PFSK-1 (cell line): ENCODE measurements at regions not wholly inside any gene's neighbourhood (a gene's known extent, or its start where the extent isn't known, plus 50 kb on each side); places are given as distances from the start of the nearest gene placed in this dataset.

ENCODE experiments used
- FOXP2 ChIP-seq: optimal IDR thresholded peaks from 2 replicates; pipeline ENCODE3; 2011; ENCODE audit warnings: borderline replicate concordance, control low read depth, inconsistent platforms; ENCODE audit not compliant: insufficient read depth; ENCODE audit errors: extremely low read length, extremely low read depth
- POLR2AphosphoS5 ChIP-seq: IDR thresholded peaks from 2 replicates; pipeline ENCODE4 v1.6.1; 2012; ENCODE audit warnings: low read depth, mild to moderate bottlenecking, control low read depth, low read length, moderate library complexity
- REST ChIP-seq, 2 experiments: IDR thresholded peaks; 2 replicates each; pipeline versions ENCODE4 v1.6.1 to v1.8.0; 2011 to 2012; ENCODE audit warnings: low read depth in 2 of 2, low read length in 2 of 2, control low read depth in 1 of 2, inconsistent platforms in 1 of 2, mild to moderate bottlenecking in 1 of 2, moderate library complexity in 1 of 2; ENCODE audit not compliant: insufficient read depth in 1 of 2
- SIN3A ChIP-seq: IDR thresholded peaks from 2 replicates; pipeline ENCODE4 v1.6.1; 2012; ENCODE audit warnings: mild to moderate bottlenecking, low read length, moderate library complexity, borderline replicate concordance; ENCODE audit not compliant: insufficient read depth
- TAF1 ChIP-seq: IDR thresholded peaks from 2 replicates; pipeline ENCODE4 v1.6.1; 2012; ENCODE audit warnings: low read length, control low read depth, borderline replicate concordance; ENCODE audit not compliant: insufficient read depth

GRCh38 chr2:81396417-81397019 lies 1092.0 kb upstream of the LRRTM1 start:
- TF ChIP-seq REST (IDR thresholded peaks at IDR 0.05; ENCODE audit: insufficient read depth in 1 of 2, low read depth in 2 of 2, low read length in 2 of 2) (no peak), TAF1 (no peak), FOXP2 (no peak), POLR2AphosphoS5 (no peak), SIN3A (no peak)

GRCh38 chr2:81395746-81396145 lies 1091.2 kb upstream of the LRRTM1 start:
- TF ChIP-seq POLR2AphosphoS5: no peak
- no peak for TF ChIP-seq FOXP2
- TF ChIP-seq REST (IDR thresholded peaks at IDR 0.05; ENCODE audit: insufficient read depth in 1 of 2, low read depth in 2 of 2, low read length in 2 of 2): no peak
- no peak for TF ChIP-seq TAF1
- TF ChIP-seq SIN3A: no peak

GRCh38 chr2:81389203-81389602 lies 1084.7 kb upstream of the LRRTM1 start:
- TF ChIP-seq FOXP2 (no peak), POLR2AphosphoS5 (no peak), REST (IDR thresholded peaks at IDR 0.05; ENCODE audit: insufficient read depth in 1 of 2, low read depth in 2 of 2, low read length in 2 of 2) (no peak), TAF1 (no peak)

GRCh38 chr2:81363800-81364199 lies 1059.2 kb upstream of the LRRTM1 start:
- no peak for TF ChIP-seq REST (IDR thresholded peaks at IDR 0.05; ENCODE audit: insufficient read depth in 1 of 2, low read depth in 2 of 2, low read length in 2 of 2)
- TF ChIP-seq TAF1: no peak
- TF ChIP-seq POLR2AphosphoS5: no peak
- no peak for TF ChIP-seq SIN3A

GRCh38 chr2:81355436-81355835 lies 1050.9 kb upstream of the LRRTM1 start:
- TF ChIP-seq TAF1: no peak
- TF ChIP-seq SIN3A: no peak
- no peak for TF ChIP-seq REST (IDR thresholded peaks at IDR 0.05; ENCODE audit: insufficient read depth in 1 of 2, low read depth in 2 of 2, low read length in 2 of 2)
- TF ChIP-seq POLR2AphosphoS5: no peak
- no peak for TF ChIP-seq FOXP2
